ENCODE measurements at regions not wholly inside any gene's neighbourhood (a gene's known extent, or its start where the extent isn't known, plus 50 kb on each side); places are given as distances from the start of the nearest gene placed in this dataset.
"Not testable (repeated sequence)": the region's sequence is repeated elsewhere in the genome, so short reads cannot be mapped to it uniquely, and the experiment has no call there.

GRCh38 chr14:106547735-106548434 is 1021.5 kb downstream of the TMEM121 start:
- ChIA-PET CTCF (no interaction called here), POLR2A (ENCODE audit: low non-redundant PET) (no interaction called here)
- TF ChIP-seq CTCF (conservative IDR thresholded peaks at IDR 0.05; ENCODE audit: low read depth) = no peak
- no peak overlapping the region for H3K27ac ChIP-seq
- DNase-seq (ENCODE audit: low spot score) = no peak

GRCh38 chr14:106549064-106549463 is 1022.7 kb downstream of the TMEM121 start:
- DNase-seq (ENCODE audit: low spot score) = no peak
- ChIA-PET CTCF (no interaction called here), POLR2A (ENCODE audit: low non-redundant PET) (no interaction called here)
- H3K27ac ChIP-seq = no peak overlapping the region
- no peak for TF ChIP-seq CTCF (conservative IDR thresholded peaks at IDR 0.05; ENCODE audit: low read depth)

- CTCF ChIA-PET = interaction anchor here (0.6 to 1.2 kb wide), 4 partner anchors 13 to 280 kb away, joined by 4 to 8 read pairs (median 4); no protein-coding TSS in a partner anchor
- POLR2A ChIA-PET (ENCODE audit: low non-redundant PET) = no interaction called here
- H3K27ac ChIP-seq = no peak overlapping the region
- no peak for TF ChIP-seq CTCF (conservative IDR thresholded peaks at IDR 0.05; ENCODE audit: low read depth)
- no peak for DNase-seq (ENCODE audit: low spot score)
Measured at GRCh38 chr14:106551265-106551664, 1024.9 kb downstream of the TMEM121 start.

GRCh38 chr14:106556211-106556610 is 1029.8 kb downstream of the TMEM121 start:
- CTCF ChIA-PET = interaction anchor here (0.6 to 1.1 kb wide), 4 partner anchors 11 to 1127 kb away, joined by 3 to 5 read pairs (median 4); no protein-coding TSS in a partner anchor
- POLR2A ChIA-PET (ENCODE audit: low non-redundant PET); DNase-seq (ENCODE audit: low spot score); H3K27ac ChIP-seq: not testable (repeated sequence)

GRCh38 chr14:106556665-106557289 is 1030.4 kb downstream of the TMEM121 start:
- ChIA-PET POLR2A (ENCODE audit: low non-redundant PET) (no interaction called here), CTCF (interaction anchor here (0.6 to 1.1 kb wide), 6 partner anchors 13 to 1154 kb away, joined by 3 to 6 read pairs (median 3); no protein-coding TSS in a partner anchor)
- DNase-seq (ENCODE audit: low spot score) = peak; percentile 29
- TF ChIP-seq CTCF (conservative IDR thresholded peaks at IDR 0.05; ENCODE audit: low read depth) = peak; percentile 80
- H3K27ac ChIP-seq = no peak overlapping the region

- no peak overlapping the region for H3K27ac ChIP-seq
- TF ChIP-seq CTCF (conservative IDR thresholded peaks at IDR 0.05; ENCODE audit: low read depth) = no peak
- no peak for DNase-seq (ENCODE audit: low spot score)
- CTCF ChIA-PET = no interaction called here
- POLR2A ChIA-PET (ENCODE audit: low non-redundant PET) = no interaction called here
Measured at GRCh38 chr14:106562451-106562850, 1036.1 kb downstream of the TMEM121 start.

- CTCF ChIA-PET = interaction anchor here (0.6 to 1.7 kb wide), 10 partner anchors 11 to 394 kb away, joined by 3 to 8 read pairs (median 3); no protein-coding TSS in a partner anchor
- TF ChIP-seq CTCF (conservative IDR thresholded peaks at IDR 0.05; ENCODE audit: low read depth) = peak; percentile 47
- DNase-seq (ENCODE audit: low spot score) = peak; percentile 16
- POLR2A ChIA-PET (ENCODE audit: low non-redundant PET) = no interaction called here
- H3K27ac ChIP-seq = no peak overlapping the region
Measured at GRCh38 chr14:106564058-106564643, 1037.8 kb downstream of the TMEM121 start.
